GM12878 (cell line): ENCODE measurements at regions not wholly inside any gene's neighbourhood (a gene's known extent, or its start where the extent isn't known, plus 50 kb on each side); places are given as distances from the start of the nearest gene placed in this dataset.

ENCODE experiments used
- CHD2 ChIP-seq: IDR thresholded peaks from 2 replicates; pipeline ENCODE4 v1.6.1; 2011; ENCODE audit warnings: low read depth, low read length, improper control_type of control experiment, borderline replicate concordance
- EZH2 ChIP-seq: IDR thresholded peaks from 2 replicates; pipeline ENCODE4 v1.6.1; 2012; ENCODE audit warnings: low read depth, mild to moderate bottlenecking, control low read depth, inconsistent platforms, low read length, borderline replicate concordance; ENCODE audit not compliant: control insufficient read depth
- JUNB ChIP-seq: IDR thresholded peaks from 2 replicates; pipeline ENCODE4 v1.6.1; 2016; ENCODE audit warnings: antibody characterized with exemption, mild to moderate bottlenecking
- MYC ChIP-seq: IDR thresholded peaks from 2 replicates; pipeline ENCODE4 v1.6.1; 2011; ENCODE audit warnings: mild to moderate bottlenecking, low read length, moderate library complexity, inconsistent platforms; ENCODE audit not compliant: insufficient read depth, insufficient replicate concordance, insufficient read length, severe bottlenecking
- NR2F1 ChIP-seq: fragments of 450-650 bp; conservative IDR thresholded peaks from 2 replicates; pipeline ENCODE4 v1.6.1; 2017; ENCODE audit warnings: mild to moderate bottlenecking
- RAD21 ChIP-seq: IDR thresholded peaks from 2 replicates; pipeline ENCODE4 v1.6.1; 2011; ENCODE audit warnings: mild to moderate bottlenecking, low read depth, low read length, moderate library complexity; ENCODE audit not compliant: insufficient read depth
- SMC3 ChIP-seq: IDR thresholded peaks from 2 replicates; pipeline ENCODE4 v1.6.1; 2011; ENCODE audit warnings: low read length, improper control_type of control experiment, borderline replicate concordance
- TF ChIP-seq, protein P1 (sequence below), 3 experiments: IDR thresholded peaks in 2 of 3; conservative IDR thresholded peaks in 1 of 3; 2 replicates each; pipeline ENCODE4 v1.5.1; 2011; ENCODE audit warnings: low read depth in 3 of 3, low read length in 3 of 3, mild to moderate bottlenecking in 3 of 3, control low read depth in 2 of 3, moderate library complexity in 2 of 3, inconsistent platforms in 1 of 3, mixed read lengths in 1 of 3; ENCODE audit not compliant: control insufficient read depth in 2 of 3, insufficient read depth in 1 of 3; ENCODE audit errors: extremely low read depth in 1 of 3
- TF ChIP-seq, protein P2 (sequence below): IDR thresholded peaks from 2 replicates; pipeline ENCODE4 v1.6.1; 2012; ENCODE audit warnings: low read depth, low read length, improper control_type of control experiment

DNA sequence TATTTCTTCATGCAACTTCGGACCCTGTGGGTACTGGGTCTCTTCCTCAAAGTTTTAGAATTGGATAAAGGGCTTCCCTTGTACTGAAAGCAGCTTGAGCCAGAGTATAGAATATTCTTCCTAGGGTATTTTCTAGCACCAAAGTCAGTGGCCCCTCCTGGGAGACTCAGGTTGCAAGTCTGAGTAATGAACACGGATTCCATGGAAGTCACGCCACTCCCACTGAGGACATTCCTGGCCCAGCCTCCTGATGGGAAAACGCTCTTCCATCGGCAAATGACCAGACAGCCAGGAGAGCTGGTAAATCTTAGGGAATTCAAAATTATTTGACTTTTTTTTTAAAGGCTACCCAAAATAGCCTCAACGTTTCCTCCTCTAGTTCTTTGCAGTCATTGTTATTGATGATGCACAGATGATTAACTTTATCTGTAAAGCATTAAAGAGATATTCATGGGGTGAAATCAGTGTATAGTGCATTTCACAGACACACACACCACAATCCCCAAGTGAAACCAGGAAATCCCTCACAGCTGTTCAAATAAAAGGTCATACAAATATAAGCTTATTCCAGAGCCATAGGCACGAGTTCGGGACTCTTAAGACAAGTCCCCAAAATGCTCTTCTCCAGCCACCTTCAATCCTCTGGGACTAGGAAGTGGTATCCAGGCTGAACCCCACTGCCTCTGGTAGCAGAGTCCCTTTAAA lies 248.8 kb downstream of the SOD2 start:
- TF ChIP-seq JUNB (no peak), RAD21 (no peak), EZH2 (no peak), NR2F1 (no peak), MYC (no peak), CHD2 (no peak), SMC3 (no peak)
- TF ChIP-seq, protein P1, sequence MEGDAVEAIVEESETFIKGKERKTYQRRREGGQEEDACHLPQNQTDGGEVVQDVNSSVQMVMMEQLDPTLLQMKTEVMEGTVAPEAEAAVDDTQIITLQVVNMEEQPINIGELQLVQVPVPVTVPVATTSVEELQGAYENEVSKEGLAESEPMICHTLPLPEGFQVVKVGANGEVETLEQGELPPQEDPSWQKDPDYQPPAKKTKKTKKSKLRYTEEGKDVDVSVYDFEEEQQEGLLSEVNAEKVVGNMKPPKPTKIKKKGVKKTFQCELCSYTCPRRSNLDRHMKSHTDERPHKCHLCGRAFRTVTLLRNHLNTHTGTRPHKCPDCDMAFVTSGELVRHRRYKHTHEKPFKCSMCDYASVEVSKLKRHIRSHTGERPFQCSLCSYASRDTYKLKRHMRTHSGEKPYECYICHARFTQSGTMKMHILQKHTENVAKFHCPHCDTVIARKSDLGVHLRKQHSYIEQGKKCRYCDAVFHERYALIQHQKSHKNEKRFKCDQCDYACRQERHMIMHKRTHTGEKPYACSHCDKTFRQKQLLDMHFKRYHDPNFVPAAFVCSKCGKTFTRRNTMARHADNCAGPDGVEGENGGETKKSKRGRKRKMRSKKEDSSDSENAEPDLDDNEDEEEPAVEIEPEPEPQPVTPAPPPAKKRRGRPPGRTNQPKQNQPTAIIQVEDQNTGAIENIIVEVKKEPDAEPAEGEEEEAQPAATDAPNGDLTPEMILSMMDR (IDR thresholded peaks at IDR 0.05 in 2 of 3, conservative IDR thresholded peaks at IDR 0.05 in 1 of 3; ENCODE audit: control insufficient read depth in 2 of 3, extremely low read depth in 1 of 3, insufficient read depth in 1 of 3, low read depth in 3 of 3, low read length in 3 of 3) = no peak
- TF ChIP-seq, protein P2, sequence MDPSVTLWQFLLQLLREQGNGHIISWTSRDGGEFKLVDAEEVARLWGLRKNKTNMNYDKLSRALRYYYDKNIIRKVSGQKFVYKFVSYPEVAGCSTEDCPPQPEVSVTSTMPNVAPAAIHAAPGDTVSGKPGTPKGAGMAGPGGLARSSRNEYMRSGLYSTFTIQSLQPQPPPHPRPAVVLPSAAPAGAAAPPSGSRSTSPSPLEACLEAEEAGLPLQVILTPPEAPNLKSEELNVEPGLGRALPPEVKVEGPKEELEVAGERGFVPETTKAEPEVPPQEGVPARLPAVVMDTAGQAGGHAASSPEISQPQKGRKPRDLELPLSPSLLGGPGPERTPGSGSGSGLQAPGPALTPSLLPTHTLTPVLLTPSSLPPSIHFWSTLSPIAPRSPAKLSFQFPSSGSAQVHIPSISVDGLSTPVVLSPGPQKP = no peak
